ENCODE measurements at regions not wholly inside any gene's neighbourhood (a gene's known extent, or its start where the extent isn't known, plus 50 kb on each side); places are given as distances from the start of the nearest gene placed in this dataset.

- TF ChIP-seq TAF1 (conservative IDR thresholded peaks at IDR 0.05) (no peak), REST (IDR thresholded peaks at IDR 0.05) (no peak), CTCF (IDR thresholded peaks at IDR 0.05; ENCODE audit: low read depth, low read length, missing input control) (no peak), SP1 (IDR thresholded peaks at IDR 0.05) (no peak), RAD21 (IDR thresholded peaks at IDR 0.05) (no peak)
Measured at GRCh38 chr21:36605426-36605825, 93.5 kb upstream of the SIM2 start.

All from liver (tissue), 3 donors.